Activated naive CD4-positive, alpha-beta T cell treated with anti-CD3 and anti-CD28 coated beads, Interleukin-2, amount 50 U/mL, for 72 hours (primary cell): ENCODE measurements at regions not wholly inside any gene's neighbourhood (a gene's known extent, or its start where the extent isn't known, plus 50 kb on each side); places are given as distances from the start of the nearest gene placed in this dataset.

ENCODE experiments used
- ATAC-seq, 2 donors: fragments of 150-1000 bp; cut with Tn5 transposase; 2 replicates each; pipeline ENCODE4 v1.10.0; 2021; ENCODE audit warnings: mild to moderate bottlenecking in 2 of 2, moderate library complexity in 2 of 2
- DNase-seq, 2 donors: peaks; one replicate each; pipeline ENCODE4 v3.0.0; 2021 to 2022; ENCODE audit warnings: low spot score in 2 of 2
- H3K27ac Mint-ChIP-seq, 2 donors: one replicate each; pipeline ENCODE4 v1.8.0; 2022; ENCODE audit warnings: mild to moderate bottlenecking in 2 of 2, mixed read lengths in 2 of 2
- H3K36me3 Mint-ChIP-seq, 2 donors: one replicate each; pipeline ENCODE4 v1.8.0; 2022; ENCODE audit warnings: mixed read lengths in 2 of 2
- H3K9me3 Mint-ChIP-seq, 2 donors: one replicate each; pipeline ENCODE4 v1.8.0; 2022; ENCODE audit warnings: mixed read lengths in 2 of 2

GRCh38 chr1:101713760-101714159, 283.0 kb downstream of the OLFM3 start:
- no peak for DNase-seq
- Mint-ChIP-seq H3K27ac (no peak overlapping the region), H3K36me3 (no peaks in the 10 kb centered on the region), H3K9me3 (no peaks in the 10 kb centered on the region)
- no peak for ATAC-seq

- Mint-ChIP-seq H3K9me3 (no peaks in the 10 kb centered on the region), H3K36me3 (no peaks in the 10 kb centered on the region), H3K27ac (no peak overlapping the region)
- no peak for DNase-seq
- ATAC-seq, result no peak
Measured at GRCh38 chr1:101723415-101723814, 273.3 kb downstream of the OLFM3 start.

- DNase-seq (no peak), ATAC-seq (no peak)
- Mint-ChIP-seq H3K27ac (no peak overlapping the region), H3K36me3 (no peaks in the 10 kb centered on the region), H3K9me3 (no peaks in the 10 kb centered on the region)
Measured at GRCh38 chr1:101728029-101728428, 268.7 kb downstream of the OLFM3 start.

- DNase-seq (no peak), ATAC-seq (no peak)
- Mint-ChIP-seq H3K27ac (no peak overlapping the region), H3K9me3 (no peaks in the 10 kb centered on the region), H3K36me3 (no peaks in the 10 kb centered on the region)
Measured at GRCh38 chr1:101730559-101730958, 266.2 kb downstream of the OLFM3 start.

GRCh38 chr1:101732261-101732660, 264.5 kb downstream of the OLFM3 start:
- Mint-ChIP-seq H3K27ac (peak overlapping the region in 1 of 2 donors; percentile 7), H3K9me3 (no peaks in the 10 kb centered on the region), H3K36me3 (no peaks in the 10 kb centered on the region)
- ATAC-seq (no peak), DNase-seq (no peak)

- Mint-ChIP-seq H3K27ac (no peak overlapping the region), H3K36me3 (no peaks in the 10 kb centered on the region), H3K9me3 (no peaks in the 10 kb centered on the region)
- DNase-seq, result no peak
- no peak for ATAC-seq
Measured at GRCh38 chr1:101733340-101733739, 263.4 kb downstream of the OLFM3 start.

- H3K9me3 Mint-ChIP-seq, result no peaks in the 10 kb centered on the region
- no peak overlapping the region for H3K27ac Mint-ChIP-seq
- DNase-seq (no peak), ATAC-seq (no peak)
- no peaks in the 10 kb centered on the region for H3K36me3 Mint-ChIP-seq
Measured at GRCh38 chr1:101738475-101738874, 258.3 kb downstream of the OLFM3 start.

GRCh38 chr1:101739146-101739545, 257.6 kb downstream of the OLFM3 start:
- DNase-seq, result no peak
- Mint-ChIP-seq H3K36me3 (no peaks in the 10 kb centered on the region), H3K27ac (no peak overlapping the region), H3K9me3 (no peaks in the 10 kb centered on the region)
- ATAC-seq, result no peak

GRCh38 chr1:101739826-101740330, 256.8 kb downstream of the OLFM3 start:
- H3K36me3 Mint-ChIP-seq, result no peaks in the 10 kb centered on the region
- DNase-seq (no peak), ATAC-seq (no peak)
- H3K9me3 Mint-ChIP-seq, result no peaks in the 10 kb centered on the region
- no peak overlapping the region for H3K27ac Mint-ChIP-seq

- no peak for DNase-seq
- H3K36me3 Mint-ChIP-seq, result no peaks in the 10 kb centered on the region
- no peak overlapping the region for H3K27ac Mint-ChIP-seq
- H3K9me3 Mint-ChIP-seq, result no peaks in the 10 kb centered on the region
- no peak for ATAC-seq
Measured at GRCh38 chr1:101741910-101742309, 254.8 kb downstream of the OLFM3 start.

- no peaks in the 10 kb centered on the region for H3K36me3 Mint-ChIP-seq
- H3K27ac Mint-ChIP-seq, result no peak overlapping the region
- H3K9me3 Mint-ChIP-seq, result no peaks in the 10 kb centered on the region
- DNase-seq (no peak), ATAC-seq (no peak)
Measured at GRCh38 chr1:101742509-101742908, 254.2 kb downstream of the OLFM3 start.

- H3K36me3 Mint-ChIP-seq, result no peaks in the 10 kb centered on the region
- no peaks in the 10 kb centered on the region for H3K9me3 Mint-ChIP-seq
- ATAC-seq (no peak), DNase-seq (no peak)
- H3K27ac Mint-ChIP-seq, result no peak overlapping the region
Measured at GRCh38 chr1:101745551-101746270, 251.0 kb downstream of the OLFM3 start.

- ATAC-seq (no peak), DNase-seq (no peak)
- Mint-ChIP-seq H3K27ac (no peak overlapping the region), H3K36me3 (no peaks in the 10 kb centered on the region), H3K9me3 (no peaks in the 10 kb centered on the region)
Measured at GRCh38 chr1:101748077-101748476, 248.6 kb downstream of the OLFM3 start.
